GM23338 (cell line): ENCODE measurements at regions not wholly inside any gene's neighbourhood (a gene's known extent, or its start where the extent isn't known, plus 50 kb on each side); places are given as distances from the start of the nearest gene placed in this dataset.

Experiments
- ATAC-seq: fragments of 200-7000 bp; cut with Tn5 transposase; 3 replicates; pipeline ENCODE4 v1.9.1; 2020
- DNase-seq: peaks from one replicate; pipeline ENCODE4 v3.0.0-alpha.2; 2015; ENCODE audit warnings: low spot score
- H2AFZ ChIP-seq: fragments of 200-600 bp; sonication (generic); 2 replicates; pipeline ENCODE4 v1.8.0; 2016; ENCODE audit warnings: antibody characterized with exemption, mild to moderate bottlenecking, moderate library complexity
- H3F3A ChIP-seq: fragments of 200-600 bp; sonication (generic); replicated peaks from 2 replicates; pipeline ENCODE4 v1.8.0; 2017; ENCODE audit warnings: antibody characterized with exemption, mixed run types, low read depth
- H3K27ac ChIP-seq: fragments of 200-600 bp; sonication (generic); 2 replicates; pipeline ENCODE4 v1.6.1; 2016; ENCODE audit warnings: low read depth
- H3K27me3 ChIP-seq: fragments of 200-600 bp; sonication (generic); 2 replicates; pipeline ENCODE4 v1.8.0; 2016; ENCODE audit warnings: mild to moderate bottlenecking, mixed run types, moderate library complexity; ENCODE audit not compliant: insufficient read depth
- H3K36me3 ChIP-seq: fragments of 200-600 bp; sonication (generic); 2 replicates; pipeline ENCODE4 v1.8.0; 2016; ENCODE audit warnings: mild to moderate bottlenecking; ENCODE audit not compliant: insufficient read depth
- H3K4me1 ChIP-seq: fragments of 200-600 bp; sonication (generic); 2 replicates; pipeline ENCODE4 v1.8.0; 2016; ENCODE audit warnings: mild to moderate bottlenecking, moderate library complexity; ENCODE audit not compliant: insufficient read depth
- H3K4me2 ChIP-seq: fragments of 200-600 bp; sonication (generic); 2 replicates; pipeline ENCODE4 v1.7.1; 2017; ENCODE audit warnings: mixed run types
- H3K4me3 ChIP-seq: fragments of 200-600 bp; sonication (generic); 2 replicates; pipeline ENCODE4 v1.6.1; 2016; ENCODE audit warnings: mixed run types
- H3K79me2 ChIP-seq: fragments of 200-600 bp; sonication (generic); replicated peaks from 2 replicates; pipeline ENCODE4 v1.8.0; 2017; ENCODE audit warnings: mild to moderate bottlenecking; ENCODE audit not compliant: insufficient read depth
- H3K9me2 ChIP-seq: fragments of 200-600 bp; sonication (generic); 2 replicates; pipeline ENCODE4 v1.8.0; 2017; ENCODE audit not compliant: insufficient read depth
- H4K20me1 ChIP-seq: fragments of 200-600 bp; sonication (generic); replicated peaks from 2 replicates; pipeline ENCODE4 v1.8.0; 2017; ENCODE audit warnings: mild to moderate bottlenecking; ENCODE audit not compliant: insufficient read depth
- H3K27ac Mint-ChIP-seq: 2 replicates; pipeline ENCODE4 v1.8.0; 2020; ENCODE audit warnings: inconsistent platforms, mild to moderate bottlenecking, moderate library complexity, mixed read lengths
- H3K27me3 Mint-ChIP-seq: 3 replicates; pipeline ENCODE4 v1.8.0; 2022; ENCODE audit warnings: low read depth, mild to moderate bottlenecking, moderate library complexity, mixed read lengths, inconsistent platforms; ENCODE audit not compliant: insufficient read depth, poor library complexity
- H3K36me3 Mint-ChIP-seq: 3 replicates; pipeline ENCODE4 v1.8.0; 2021; ENCODE audit warnings: low read depth, mild to moderate bottlenecking, inconsistent platforms, moderate library complexity, mixed read lengths
- H3K4me1 Mint-ChIP-seq: 3 replicates; pipeline ENCODE4 v1.8.0; 2020; ENCODE audit warnings: mild to moderate bottlenecking, inconsistent platforms, mixed read lengths
- H3K4me3 Mint-ChIP-seq: 3 replicates; pipeline ENCODE4 v1.8.0; 2021; ENCODE audit warnings: moderate library complexity, mild to moderate bottlenecking, inconsistent platforms, mixed read lengths
- H3K9me3 Mint-ChIP-seq: 3 replicates; pipeline ENCODE4 v1.8.0; 2020; ENCODE audit warnings: moderate library complexity, mild to moderate bottlenecking, inconsistent platforms, mixed read lengths
- CREB1 ChIP-seq: fragments of 250-450 bp; sonication (Bioruptor Pico); IDR thresholded peaks from 2 replicates; pipeline ENCODE4 v1.5.0; 2020; ENCODE audit warnings: low read depth, mild to moderate bottlenecking, moderate library complexity
- EZH2 ChIP-seq: fragments of 200-600 bp; sonication (generic); IDR thresholded peaks from one replicate; pipeline ENCODE4 v1.8.0; 2017; ENCODE audit warnings: antibody characterized with exemption, mild to moderate bottlenecking, low read depth; ENCODE audit not compliant: unreplicated experiment
- EZH2phosphoT487 ChIP-seq: fragments of 200-600 bp; sonication (generic); IDR thresholded peaks from one replicate; pipeline ENCODE4 v1.8.1; 2018; ENCODE audit warnings: antibody characterized with exemption; ENCODE audit not compliant: unreplicated experiment
- JUNB ChIP-seq: IDR thresholded peaks from one replicate; pipeline ENCODE4 v1.6.1; 2016; ENCODE audit warnings: antibody characterized with exemption; ENCODE audit not compliant: unreplicated experiment
- NANOG ChIP-seq: IDR thresholded peaks from 2 replicates; pipeline ENCODE4 v1.6.1; 2016; ENCODE audit warnings: antibody characterized with exemption, borderline replicate concordance
- POLR2AphosphoS5 ChIP-seq: IDR thresholded peaks from 2 replicates; pipeline ENCODE4 v1.6.1; 2016; ENCODE audit warnings: antibody characterized with exemption, low read depth
- STAT1 ChIP-seq: IDR thresholded peaks from one replicate; pipeline ENCODE4 v1.6.1; 2016; ENCODE audit warnings: antibody characterized with exemption; ENCODE audit not compliant: unreplicated experiment
- ZNF114 ChIP-seq: fragments of 250-450 bp; sonication (Bioruptor Pico); IDR thresholded peaks from 2 replicates; pipeline ENCODE4 v1.5.0; 2020; ENCODE audit warnings: mild to moderate bottlenecking, moderate library complexity
- ZNF331 ChIP-seq: fragments of 250-450 bp; sonication (Bioruptor Pico); IDR thresholded peaks from 2 replicates; pipeline ENCODE4 v1.5.0; 2020; ENCODE audit warnings: low read depth, mild to moderate bottlenecking, moderate library complexity
- TF ChIP-seq, protein P1 (sequence below): IDR thresholded peaks from 2 replicates; pipeline ENCODE4 v1.6.1; 2016; ENCODE audit warnings: antibody characterized with exemption
- TF ChIP-seq, protein P2 (sequence below), 2 experiments: fragments of 200-600 bp in 1 of 2; sonication (generic) in 1 of 2; conservative IDR thresholded peaks; 2 replicates each; pipeline versions ENCODE4 v1.5.1 to v1.6.1; 2016 to 2017; ENCODE audit warnings: antibody characterized with exemption in 2 of 2, low read depth in 2 of 2, mild to moderate bottlenecking in 2 of 2, moderate library complexity in 1 of 2
- TF ChIP-seq, protein P3 (sequence below): fragments of 250-450 bp; sonication (Bioruptor Pico); IDR thresholded peaks from 2 replicates; pipeline ENCODE4 v1.5.0; 2020; ENCODE audit warnings: mild to moderate bottlenecking, moderate library complexity
- TF ChIP-seq, protein P4 (sequence below): IDR thresholded peaks from one replicate; pipeline ENCODE4 v1.6.1; 2018; ENCODE audit warnings: antibody characterized with exemption; ENCODE audit not compliant: unreplicated experiment

DNA sequence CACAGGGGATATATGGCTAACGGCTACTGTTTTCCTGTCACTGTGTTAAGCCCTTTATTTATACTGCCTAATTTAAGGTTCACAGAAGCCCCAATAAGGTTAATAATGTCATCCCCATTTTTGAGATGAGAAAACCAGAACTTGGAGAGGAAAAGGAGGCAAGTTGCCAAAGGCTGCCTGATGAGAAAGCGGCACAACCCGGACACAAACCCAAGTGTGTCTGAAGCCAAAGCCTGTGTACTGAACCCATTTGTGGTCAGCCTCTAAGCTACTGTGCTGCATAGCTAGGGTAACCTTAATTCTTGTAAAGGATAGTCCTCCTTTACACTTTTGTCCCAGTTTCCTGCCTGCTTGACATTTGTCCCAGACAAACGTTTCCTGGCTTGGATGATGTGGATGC, 954.7 kb upstream of the FANCL start:
- no peak overlapping the region for H3K4me2 ChIP-seq
- no peaks in the 10 kb centered on the region for H3F3A ChIP-seq
- ATAC-seq (no peak), DNase-seq (no peak)
- H4K20me1 ChIP-seq, result no peaks in the 10 kb centered on the region
- Mint-ChIP-seq H3K36me3 (peaks cover 6% of the 10 kb centered on the region; the same call in 2 of the 3 replicates), H3K27ac (no peak overlapping the region), H3K4me3 (no peak overlapping the region), H3K27me3 (no peaks in the 10 kb centered on the region), H3K9me3 (peaks cover 14% of the 10 kb centered on the region), H3K4me1 (no peaks in the 10 kb centered on the region)
- no peaks in the 10 kb centered on the region for H3K79me2 ChIP-seq
- TF ChIP-seq, protein P1, sequence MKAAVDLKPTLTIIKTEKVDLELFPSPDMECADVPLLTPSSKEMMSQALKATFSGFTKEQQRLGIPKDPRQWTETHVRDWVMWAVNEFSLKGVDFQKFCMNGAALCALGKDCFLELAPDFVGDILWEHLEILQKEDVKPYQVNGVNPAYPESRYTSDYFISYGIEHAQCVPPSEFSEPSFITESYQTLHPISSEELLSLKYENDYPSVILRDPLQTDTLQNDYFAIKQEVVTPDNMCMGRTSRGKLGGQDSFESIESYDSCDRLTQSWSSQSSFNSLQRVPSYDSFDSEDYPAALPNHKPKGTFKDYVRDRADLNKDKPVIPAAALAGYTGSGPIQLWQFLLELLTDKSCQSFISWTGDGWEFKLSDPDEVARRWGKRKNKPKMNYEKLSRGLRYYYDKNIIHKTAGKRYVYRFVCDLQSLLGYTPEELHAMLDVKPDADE, result no peak
- TF ChIP-seq, protein P2, sequence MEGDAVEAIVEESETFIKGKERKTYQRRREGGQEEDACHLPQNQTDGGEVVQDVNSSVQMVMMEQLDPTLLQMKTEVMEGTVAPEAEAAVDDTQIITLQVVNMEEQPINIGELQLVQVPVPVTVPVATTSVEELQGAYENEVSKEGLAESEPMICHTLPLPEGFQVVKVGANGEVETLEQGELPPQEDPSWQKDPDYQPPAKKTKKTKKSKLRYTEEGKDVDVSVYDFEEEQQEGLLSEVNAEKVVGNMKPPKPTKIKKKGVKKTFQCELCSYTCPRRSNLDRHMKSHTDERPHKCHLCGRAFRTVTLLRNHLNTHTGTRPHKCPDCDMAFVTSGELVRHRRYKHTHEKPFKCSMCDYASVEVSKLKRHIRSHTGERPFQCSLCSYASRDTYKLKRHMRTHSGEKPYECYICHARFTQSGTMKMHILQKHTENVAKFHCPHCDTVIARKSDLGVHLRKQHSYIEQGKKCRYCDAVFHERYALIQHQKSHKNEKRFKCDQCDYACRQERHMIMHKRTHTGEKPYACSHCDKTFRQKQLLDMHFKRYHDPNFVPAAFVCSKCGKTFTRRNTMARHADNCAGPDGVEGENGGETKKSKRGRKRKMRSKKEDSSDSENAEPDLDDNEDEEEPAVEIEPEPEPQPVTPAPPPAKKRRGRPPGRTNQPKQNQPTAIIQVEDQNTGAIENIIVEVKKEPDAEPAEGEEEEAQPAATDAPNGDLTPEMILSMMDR (conservative IDR thresholded peaks at IDR 0.05; ENCODE audit: low read depth in 2 of 2), result no peak
- no peak for TF ChIP-seq NANOG
- no peak for TF ChIP-seq CREB1 (CRISPR knock-in tag)
- TF ChIP-seq EZH2phosphoT487, result no peak
- TF ChIP-seq ZNF114 (CRISPR knock-in tag), result no peak
- no peak for TF ChIP-seq ZNF331 (CRISPR knock-in tag)
- TF ChIP-seq JUNB, result no peak
- TF ChIP-seq, protein P3, sequence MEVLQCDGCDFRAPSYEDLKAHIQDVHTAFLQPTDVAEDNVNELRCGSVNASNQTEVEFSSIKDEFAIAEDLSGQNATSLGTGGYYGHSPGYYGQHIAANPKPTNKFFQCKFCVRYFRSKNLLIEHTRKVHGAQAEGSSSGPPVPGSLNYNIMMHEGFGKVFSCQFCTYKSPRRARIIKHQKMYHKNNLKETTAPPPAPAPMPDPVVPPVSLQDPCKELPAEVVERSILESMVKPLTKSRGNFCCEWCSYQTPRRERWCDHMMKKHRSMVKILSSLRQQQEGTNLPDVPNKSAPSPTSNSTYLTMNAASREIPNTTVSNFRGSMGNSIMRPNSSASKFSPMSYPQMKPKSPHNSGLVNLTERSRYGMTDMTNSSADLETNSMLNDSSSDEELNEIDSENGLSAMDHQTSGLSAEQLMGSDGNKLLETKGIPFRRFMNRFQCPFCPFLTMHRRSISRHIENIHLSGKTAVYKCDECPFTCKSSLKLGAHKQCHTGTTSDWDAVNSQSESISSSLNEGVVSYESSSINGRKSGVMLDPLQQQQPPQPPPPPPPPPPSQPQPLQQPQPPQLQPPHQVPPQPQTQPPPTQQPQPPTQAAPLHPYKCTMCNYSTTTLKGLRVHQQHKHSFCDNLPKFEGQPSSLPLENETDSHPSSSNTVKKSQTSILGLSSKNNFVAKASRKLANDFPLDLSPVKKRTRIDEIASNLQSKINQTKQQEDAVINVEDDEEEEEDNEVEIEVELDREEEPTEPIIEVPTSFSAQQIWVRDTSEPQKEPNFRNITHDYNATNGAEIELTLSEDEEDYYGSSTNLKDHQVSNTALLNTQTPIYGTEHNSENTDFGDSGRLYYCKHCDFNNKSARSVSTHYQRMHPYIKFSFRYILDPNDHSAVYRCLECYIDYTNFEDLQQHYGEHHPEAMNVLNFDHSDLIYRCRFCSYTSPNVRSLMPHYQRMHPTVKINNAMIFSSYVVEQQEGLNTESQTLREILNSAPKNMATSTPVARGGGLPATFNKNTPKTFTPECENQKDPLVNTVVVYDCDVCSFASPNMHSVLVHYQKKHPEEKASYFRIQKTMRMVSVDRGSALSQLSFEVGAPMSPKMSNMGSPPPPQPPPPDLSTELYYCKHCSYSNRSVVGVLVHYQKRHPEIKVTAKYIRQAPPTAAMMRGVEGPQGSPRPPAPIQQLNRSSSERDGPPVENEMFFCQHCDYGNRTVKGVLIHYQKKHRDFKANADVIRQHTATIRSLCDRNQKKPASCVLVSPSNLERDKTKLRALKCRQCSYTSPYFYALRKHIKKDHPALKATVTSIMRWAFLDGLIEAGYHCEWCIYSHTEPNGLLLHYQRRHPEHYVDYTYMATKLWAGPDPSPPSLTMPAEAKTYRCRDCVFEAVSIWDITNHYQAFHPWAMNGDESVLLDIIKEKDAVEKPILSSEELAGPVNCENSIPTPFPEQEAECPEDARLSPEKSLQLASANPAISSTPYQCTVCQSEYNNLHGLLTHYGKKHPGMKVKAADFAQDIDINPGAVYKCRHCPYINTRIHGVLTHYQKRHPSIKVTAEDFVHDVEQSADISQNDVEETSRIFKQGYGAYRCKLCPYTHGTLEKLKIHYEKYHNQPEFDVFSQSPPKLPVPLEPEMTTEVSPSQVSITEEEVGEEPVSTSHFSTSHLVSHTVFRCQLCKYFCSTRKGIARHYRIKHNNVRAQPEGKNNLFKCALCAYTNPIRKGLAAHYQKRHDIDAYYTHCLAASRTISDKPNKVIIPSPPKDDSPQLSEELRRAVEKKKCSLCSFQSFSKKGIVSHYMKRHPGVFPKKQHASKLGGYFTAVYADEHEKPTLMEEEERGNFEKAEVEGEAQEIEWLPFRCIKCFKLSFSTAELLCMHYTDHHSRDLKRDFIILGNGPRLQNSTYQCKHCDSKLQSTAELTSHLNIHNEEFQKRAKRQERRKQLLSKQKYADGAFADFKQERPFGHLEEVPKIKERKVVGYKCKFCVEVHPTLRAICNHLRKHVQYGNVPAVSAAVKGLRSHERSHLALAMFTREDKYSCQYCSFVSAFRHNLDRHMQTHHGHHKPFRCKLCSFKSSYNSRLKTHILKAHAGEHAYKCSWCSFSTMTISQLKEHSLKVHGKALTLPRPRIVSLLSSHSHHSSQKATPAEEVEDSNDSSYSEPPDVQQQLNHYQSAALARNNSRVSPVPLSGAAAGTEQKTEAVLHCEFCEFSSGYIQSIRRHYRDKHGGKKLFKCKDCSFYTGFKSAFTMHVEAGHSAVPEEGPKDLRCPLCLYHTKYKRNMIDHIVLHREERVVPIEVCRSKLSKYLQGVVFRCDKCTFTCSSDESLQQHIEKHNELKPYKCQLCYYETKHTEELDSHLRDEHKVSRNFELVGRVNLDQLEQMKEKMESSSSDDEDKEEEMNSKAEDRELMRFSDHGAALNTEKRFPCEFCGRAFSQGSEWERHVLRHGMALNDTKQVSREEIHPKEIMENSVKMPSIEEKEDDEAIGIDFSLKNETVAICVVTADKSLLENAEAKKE (CRISPR knock-in tag), result no peak
- TF ChIP-seq, protein P4, sequence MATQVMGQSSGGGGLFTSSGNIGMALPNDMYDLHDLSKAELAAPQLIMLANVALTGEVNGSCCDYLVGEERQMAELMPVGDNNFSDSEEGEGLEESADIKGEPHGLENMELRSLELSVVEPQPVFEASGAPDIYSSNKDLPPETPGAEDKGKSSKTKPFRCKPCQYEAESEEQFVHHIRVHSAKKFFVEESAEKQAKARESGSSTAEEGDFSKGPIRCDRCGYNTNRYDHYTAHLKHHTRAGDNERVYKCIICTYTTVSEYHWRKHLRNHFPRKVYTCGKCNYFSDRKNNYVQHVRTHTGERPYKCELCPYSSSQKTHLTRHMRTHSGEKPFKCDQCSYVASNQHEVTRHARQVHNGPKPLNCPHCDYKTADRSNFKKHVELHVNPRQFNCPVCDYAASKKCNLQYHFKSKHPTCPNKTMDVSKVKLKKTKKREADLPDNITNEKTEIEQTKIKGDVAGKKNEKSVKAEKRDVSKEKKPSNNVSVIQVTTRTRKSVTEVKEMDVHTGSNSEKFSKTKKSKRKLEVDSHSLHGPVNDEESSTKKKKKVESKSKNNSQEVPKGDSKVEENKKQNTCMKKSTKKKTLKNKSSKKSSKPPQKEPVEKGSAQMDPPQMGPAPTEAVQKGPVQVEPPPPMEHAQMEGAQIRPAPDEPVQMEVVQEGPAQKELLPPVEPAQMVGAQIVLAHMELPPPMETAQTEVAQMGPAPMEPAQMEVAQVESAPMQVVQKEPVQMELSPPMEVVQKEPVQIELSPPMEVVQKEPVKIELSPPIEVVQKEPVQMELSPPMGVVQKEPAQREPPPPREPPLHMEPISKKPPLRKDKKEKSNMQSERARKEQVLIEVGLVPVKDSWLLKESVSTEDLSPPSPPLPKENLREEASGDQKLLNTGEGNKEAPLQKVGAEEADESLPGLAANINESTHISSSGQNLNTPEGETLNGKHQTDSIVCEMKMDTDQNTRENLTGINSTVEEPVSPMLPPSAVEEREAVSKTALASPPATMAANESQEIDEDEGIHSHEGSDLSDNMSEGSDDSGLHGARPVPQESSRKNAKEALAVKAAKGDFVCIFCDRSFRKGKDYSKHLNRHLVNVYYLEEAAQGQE, result no peak
- TF ChIP-seq STAT1, result no peak
- TF ChIP-seq POLR2AphosphoS5, result no peak
- no peak for TF ChIP-seq EZH2
- no peaks in the 10 kb centered on the region for H3K4me1 ChIP-seq
- H3K4me3 ChIP-seq, result no peak overlapping the region
- no peaks in the 10 kb centered on the region for H3K27me3 ChIP-seq
- H3K36me3 ChIP-seq, result no peaks in the 10 kb centered on the region
- H3K9me2 ChIP-seq, result 0 out of 2 replicates have a peak, but pooled peaks cover 10% of the 10 kb centered on the region
- H3K27ac ChIP-seq, result no peak overlapping the region
- no peak overlapping the region for H2AFZ ChIP-seq
